GM19455 (cell line): ENCODE measurements at regions not wholly inside any gene's neighbourhood (a gene's known extent, or its start where the extent isn't known, plus 50 kb on each side); places are given as distances from the start of the nearest gene placed in this dataset.
"Not testable (repeated sequence)": the region's sequence is repeated elsewhere in the genome, so short reads cannot be mapped to it uniquely, and the experiment has no call there.

Experiments used
- ATAC-seq: cut with Tn5 transposase; IDR thresholded peaks from one replicate; pipeline ENCODE4 v1.9.1; 2021; ENCODE audit not compliant: unreplicated experiment

- no peak for ATAC-seq
Measured at GRCh38 chr21:17195976-17196375, 316.9 kb upstream of the CXADR start.

GRCh38 chr21:17196623-17197022 lies 316.2 kb upstream of the CXADR start:
- ATAC-seq = no peak

DNA sequence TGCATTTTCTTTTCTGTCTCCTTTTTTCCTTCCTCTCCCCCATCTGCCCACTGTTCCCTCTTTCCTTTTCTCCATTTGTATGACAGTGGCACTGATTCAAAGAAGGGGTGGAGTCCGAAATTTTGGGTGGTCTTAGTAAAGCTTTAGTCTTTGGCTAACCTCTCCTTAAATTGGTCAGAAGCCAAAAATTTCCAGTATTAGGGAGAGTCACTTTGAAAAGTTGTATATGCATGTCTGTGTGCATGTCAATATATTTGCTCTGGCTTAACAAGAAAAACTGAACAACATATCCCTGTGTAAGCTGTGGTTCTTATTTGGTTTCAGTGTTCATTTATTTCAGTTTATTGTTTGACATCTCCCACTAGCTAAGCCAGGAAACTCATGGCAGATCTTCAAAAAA lies 314.8 kb upstream of the CXADR start:
- ATAC-seq = no peak

DNA sequence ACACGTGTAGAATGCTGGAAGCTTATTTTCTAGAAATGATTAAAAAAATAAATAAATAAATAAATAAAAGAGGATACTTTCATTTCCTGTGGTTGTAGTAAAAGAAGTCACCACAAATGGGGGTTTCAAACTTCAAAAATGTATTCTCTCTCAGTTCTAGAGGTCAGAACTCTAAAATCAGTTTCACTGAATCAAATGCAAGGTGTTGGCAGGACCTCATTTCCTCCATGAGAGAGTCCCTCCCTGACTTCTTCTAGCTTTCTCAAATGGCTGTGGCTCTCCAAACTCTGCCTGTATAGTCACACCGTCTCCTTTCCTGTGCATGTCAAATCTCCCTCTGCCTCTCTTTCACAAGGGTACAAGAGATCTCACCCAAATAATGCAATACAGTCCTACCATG lies 312.6 kb upstream of the CXADR start:
- ATAC-seq = no peak

DNA sequence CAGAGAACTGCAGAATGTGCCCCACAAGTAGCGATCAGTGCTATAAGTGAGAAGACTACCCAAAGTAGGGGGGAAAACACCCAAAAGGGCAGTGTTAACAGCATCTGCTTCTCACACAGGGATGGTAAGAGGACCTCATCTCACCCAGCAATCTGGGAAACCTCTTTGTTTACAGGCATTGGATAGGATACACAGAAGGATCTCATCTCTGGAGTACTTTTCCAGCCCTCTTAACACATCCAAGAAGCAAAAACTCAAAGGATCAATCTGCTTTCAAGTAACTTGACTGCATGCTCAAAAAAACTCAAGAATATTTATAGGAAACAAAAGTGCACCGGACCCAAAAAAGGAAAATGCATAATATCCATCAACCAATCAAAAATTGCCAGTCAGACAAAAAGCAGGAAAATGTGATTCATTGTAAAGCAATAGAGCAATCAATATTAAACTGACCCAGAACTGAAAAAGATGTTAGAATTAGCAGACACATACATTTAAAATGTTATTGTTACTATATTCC lies 311.0 kb upstream of the CXADR start:
- ATAC-seq = no peak

DNA sequence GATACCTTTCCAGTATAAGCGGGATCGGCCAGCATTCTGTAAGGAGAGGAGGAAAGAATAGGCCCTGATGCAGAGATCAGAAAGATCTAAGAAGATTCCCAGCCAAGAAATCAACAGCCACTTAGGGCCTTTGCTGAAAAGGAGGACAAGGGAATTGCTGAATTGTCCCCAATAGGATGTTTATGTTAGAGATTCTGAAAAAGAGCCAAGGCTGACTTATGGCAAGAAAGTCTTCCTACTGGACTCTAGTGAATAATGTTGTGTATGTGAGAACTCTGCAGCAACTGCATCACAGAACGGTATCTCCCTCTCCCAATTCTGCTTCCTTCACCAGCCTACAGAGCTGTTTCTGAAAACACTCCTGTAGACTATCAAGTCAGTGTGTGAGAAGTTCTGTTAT lies 298.0 kb upstream of the CXADR start:
- no peak for ATAC-seq

DNA sequence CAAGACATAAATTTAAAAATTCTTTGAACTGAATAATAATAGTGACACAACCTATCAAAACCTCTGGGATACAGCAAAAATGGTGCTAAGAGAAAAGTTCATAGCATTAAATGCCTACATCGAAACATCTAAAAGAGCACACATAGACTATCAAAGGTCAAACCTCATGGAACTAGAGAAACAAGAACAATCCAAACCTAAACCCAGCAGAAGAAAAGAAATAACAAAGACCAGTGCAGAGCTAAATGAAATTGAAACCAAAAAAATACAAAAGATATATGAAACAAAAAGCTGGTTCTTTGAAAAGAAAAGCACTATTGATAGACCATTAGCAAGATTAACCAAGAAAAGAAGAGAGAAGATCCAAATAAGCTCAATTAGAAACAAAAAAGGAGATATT lies 293.8 kb upstream of the CXADR start:
- ATAC-seq = not testable (repeated sequence)

DNA sequence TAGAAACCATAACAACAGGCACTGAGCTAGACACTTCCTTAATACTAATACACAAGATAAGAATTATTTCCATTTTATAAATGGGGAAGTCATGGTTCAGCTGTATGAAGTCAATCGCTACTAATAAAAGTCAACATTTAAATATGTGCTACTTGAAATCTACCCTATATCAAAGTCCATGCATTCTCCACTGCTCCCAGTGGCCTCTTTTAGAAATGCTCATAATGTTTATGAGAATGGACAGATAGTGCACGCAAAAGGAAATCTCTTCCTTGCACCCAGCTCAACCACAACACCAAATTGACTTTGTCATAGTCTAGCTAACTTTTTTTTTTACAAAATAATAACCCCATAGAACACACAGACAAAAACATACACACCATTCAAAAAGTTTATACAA lies 281.7 kb upstream of the CXADR start:
- no peak for ATAC-seq

GRCh38 chr21:17231771-17232170 lies 281.1 kb upstream of the CXADR start:
- no peak for ATAC-seq

DNA sequence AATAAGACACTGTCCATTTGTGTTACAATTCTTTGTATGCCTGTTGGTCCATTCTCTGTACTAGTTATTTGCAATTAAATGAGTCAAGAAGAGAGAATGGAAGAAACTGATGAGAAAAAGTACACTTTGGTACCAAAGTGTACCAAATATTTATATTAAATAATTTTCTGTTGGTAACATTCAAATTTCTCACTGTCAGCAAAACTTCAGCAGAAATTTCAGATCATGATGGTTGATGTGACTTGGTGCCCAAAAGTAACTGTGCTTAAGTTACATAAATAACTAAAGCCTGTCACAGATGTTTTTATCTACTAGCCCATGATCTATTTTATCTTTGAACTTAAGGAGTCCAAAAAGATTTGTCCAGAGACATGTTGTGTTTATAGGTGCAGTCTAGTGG lies 274.4 kb upstream of the CXADR start:
- ATAC-seq = no peak

DNA sequence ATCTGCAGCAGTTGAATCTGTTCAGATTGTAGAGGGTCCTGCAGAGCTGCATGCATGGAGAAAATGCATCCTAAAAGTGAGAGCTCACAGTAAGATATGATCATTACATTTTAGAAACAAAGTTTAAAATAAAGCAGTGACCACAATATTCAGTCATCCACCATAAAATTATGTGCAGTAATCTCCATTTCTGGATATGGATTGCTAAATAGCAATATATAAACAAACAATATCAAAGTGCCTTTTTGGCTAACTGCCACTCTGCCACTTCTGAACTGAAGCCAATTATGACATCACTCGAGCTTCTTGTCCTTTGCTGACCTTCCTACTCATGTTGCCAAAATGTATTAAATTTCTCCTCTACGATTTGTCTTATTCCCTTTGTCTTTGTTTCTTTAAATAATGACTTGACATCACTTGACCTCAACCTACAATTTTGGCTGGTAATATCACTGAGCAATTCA lies 262.0 kb upstream of the CXADR start:
- ATAC-seq = no peak

GRCh38 chr21:17257784-17258183 lies 255.1 kb upstream of the CXADR start:
- ATAC-seq = no peak

DNA sequence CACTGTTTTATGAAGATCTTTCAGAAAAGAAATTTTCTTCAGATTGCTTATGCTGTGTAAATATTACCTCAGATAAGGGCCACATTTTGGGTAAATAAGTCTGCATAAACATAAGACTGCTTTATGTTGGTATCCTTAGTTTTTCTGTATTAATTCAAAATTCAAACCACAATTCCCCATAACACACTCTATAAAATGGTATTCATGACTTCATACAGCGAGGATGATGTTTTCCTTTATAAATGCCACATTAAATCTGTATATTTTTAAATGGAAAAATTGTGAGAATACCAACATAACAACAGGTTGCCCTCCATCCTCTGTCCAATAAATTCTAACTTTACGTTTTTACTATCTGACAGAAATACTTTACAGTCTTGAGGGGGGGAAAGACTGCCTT lies 248.7 kb upstream of the CXADR start:
- no peak for ATAC-seq

DNA sequence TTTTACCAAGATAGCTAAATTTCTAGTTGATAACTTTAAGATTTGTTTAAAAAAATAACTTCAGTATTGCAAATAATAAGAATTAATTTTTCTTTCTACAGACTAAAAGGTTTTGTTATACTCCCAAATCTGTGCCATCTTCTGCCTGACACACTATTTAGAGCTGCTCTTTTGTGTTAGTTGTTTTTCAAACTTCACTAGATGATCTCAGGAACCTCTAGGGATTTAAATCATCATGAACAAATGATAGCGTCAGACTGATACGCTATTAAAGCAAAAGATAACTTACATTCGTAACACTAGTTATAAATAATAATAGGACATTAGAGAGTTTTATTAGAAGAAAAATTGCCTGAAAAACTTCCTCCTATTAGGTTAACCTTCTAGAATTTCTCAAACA lies 243.1 kb upstream of the CXADR start:
- ATAC-seq = no peak

GRCh38 chr21:17270229-17270628 lies 242.6 kb upstream of the CXADR start:
- ATAC-seq = no peak

DNA sequence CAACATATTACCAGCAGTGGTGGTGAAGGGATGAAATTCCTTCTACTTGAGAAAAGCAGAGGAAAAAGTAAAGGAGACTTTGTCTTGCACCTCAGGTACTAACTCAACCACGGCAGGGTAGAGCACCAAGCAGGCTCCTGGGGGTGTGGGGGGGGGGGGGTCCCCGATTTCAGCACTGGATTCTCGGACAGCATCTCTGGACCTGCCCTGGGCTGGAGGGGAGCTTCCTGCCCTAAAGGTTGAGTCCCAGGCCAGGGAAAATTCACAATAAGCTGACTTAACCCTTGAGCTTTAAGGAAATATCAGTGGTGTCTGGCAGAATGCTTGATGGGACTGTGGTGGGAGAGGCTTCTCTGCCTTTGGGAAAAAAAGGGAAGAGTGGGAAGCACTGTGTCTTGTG lies 233.2 kb upstream of the CXADR start:
- ATAC-seq = no peak

- not testable (repeated sequence) for ATAC-seq
Measured at GRCh38 chr21:17293016-17293562, 219.8 kb upstream of the CXADR start.

DNA sequence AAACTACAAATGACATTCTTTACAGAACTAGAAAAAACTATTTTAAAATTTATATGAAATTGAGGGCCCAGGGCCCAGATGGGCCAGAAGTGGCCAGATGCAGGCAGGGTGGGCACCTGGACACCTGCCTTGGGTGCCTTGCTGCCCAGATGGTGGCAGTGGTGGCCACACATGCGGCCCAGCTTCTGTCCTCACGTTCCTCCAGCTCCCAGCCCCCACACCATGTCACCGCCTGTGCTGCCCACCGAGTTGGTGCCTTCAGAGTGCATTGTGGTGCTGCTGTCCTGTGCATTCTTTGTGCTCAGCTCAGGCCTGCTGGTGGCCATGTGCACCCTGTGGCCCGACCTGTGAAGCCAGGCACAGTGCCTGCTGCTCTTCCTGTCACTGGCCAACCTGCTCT lies 216.8 kb upstream of the CXADR start:
- ATAC-seq = no peak

GRCh38 chr21:17299576-17299975 lies 213.3 kb upstream of the CXADR start:
- ATAC-seq = not testable (repeated sequence)

DNA sequence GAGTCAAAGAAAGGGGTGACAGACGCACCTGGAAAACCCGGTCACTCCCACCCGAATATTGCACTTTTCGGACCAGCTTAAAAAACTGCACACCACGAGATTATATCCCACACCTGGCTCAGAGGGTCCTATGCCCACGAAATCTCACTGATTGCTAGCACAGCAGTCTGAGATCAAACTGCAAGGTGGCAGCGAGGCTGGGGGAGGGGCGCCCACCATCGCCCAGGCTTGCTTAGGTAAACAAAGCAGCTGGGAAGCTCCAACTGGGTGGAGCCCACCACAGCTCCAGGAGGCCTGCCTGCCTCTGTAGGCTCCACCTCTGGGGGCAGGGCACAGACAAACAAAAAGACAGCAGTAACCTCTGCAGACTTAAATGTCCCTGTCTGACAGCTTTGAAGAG lies 185.1 kb upstream of the CXADR start:
- ATAC-seq = not testable (repeated sequence)

GRCh38 chr21:17334484-17334883 lies 178.4 kb upstream of the CXADR start:
- ATAC-seq = no peak

- ATAC-seq = no peak
Measured at GRCh38 chr21:17340081-17340480, 172.8 kb upstream of the CXADR start.

DNA sequence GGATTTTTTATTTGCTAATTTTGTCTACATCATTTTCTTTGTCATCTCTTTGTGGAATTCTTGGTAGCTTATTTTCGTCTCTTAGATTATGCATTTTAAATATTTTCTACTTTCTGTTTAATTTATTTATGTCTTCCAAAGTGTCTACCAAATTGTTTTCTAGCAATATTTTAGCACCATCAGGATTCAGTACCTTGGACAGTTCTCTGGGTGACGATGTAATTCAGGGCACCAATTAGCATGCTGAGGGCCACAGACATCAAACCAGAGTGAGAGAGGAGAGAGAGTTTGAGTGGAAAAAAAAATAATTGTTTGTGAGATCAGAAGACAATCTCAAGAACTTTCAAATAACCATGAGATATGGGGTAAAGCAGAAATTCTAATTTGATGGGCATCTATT lies 169.8 kb upstream of the CXADR start:
- ATAC-seq = no peak
